DMS53 (cell line): ENCODE measurements at regions not wholly inside any gene's neighbourhood (a gene's known extent, or its start where the extent isn't known, plus 50 kb on each side); places are given as distances from the start of the nearest gene placed in this dataset.
"Not testable (repeated sequence)": the region's sequence is repeated elsewhere in the genome, so short reads cannot be mapped to it uniquely, and the experiment has no call there.

Experiments used
- DNase-seq: peaks from one replicate; lab custom pipeline; 2025; lab: John Stamatoyannopoulos, UW

DNA sequence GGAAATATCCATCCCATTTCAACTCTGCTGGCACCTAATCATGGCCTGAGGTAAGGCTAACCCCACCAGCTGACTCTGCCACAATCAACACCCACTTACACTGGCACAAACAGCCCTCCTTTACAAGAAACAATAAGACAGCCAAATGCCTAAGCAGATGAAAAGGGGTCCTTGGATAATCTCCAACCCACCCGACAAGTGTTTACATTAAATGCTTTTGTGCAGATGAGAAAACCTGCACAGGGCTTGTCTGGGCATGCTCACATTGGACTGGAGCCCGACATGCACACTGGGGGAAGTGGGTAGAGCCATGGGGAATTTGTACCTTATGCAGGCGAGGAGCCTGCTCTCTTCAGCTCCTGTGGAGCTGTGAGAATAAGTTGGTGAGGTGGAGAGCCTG lies 138.9 kb upstream of the ITM2A start:
- no peak for DNase-seq

DNA sequence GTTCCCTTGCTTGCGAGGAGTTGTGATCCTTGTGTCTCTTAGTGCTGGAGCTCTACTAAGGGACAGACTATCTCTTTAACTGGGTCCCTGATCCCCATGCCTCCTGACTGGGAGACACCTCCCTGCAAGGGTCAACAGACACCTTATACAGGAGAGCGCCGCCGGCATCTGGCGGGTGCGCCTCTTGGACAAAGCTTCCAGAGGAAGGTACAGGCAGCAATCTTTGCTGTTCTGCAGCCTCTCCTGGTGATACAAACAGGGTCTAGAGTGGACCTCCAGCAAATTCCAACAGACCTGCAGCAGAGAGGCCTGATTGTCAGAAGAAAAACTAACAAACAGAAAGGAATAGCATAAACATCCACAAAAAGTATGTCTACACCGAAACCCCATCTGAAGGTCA lies 115.6 kb upstream of the ITM2A start:
- no peak for DNase-seq

DNA sequence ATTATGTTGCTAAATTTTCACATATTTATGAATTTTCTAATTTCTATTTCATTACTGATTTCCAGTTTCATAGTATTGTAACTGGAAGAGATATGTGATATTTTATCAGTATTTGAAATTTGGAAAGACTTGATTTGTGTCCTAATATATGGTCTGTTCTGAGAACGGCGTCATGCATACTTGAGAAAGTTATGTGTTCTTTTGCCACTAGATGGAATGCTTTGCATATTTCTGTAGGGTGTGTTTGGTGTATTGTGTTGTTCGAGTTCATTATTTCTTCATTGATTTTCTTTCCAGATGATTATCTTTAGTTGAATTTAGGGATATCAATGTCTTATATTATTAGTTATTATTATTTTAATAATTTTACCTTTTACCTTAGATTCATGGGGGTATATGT lies 110.6 kb upstream of the ITM2A start:
- DNase-seq, result peak; percentile 4

DNA sequence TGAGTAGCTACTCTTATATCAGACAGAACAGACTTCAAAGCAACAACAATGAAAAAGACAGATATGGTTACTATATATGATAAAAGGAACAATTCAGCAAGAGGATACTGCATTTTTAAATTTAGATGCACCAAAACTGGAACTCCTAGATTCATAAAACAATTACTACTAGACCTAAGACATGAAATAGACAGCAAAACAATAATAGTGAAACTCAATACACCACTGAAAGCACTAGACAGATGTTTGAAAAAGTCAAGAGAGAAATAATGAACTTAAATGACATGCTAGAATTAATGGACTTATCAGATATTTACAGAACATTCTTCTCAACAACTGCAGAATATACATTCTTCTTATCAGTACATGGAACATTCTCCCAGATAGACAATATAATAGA lies 99.5 kb upstream of the ITM2A start:
- no peak for DNase-seq

DNA sequence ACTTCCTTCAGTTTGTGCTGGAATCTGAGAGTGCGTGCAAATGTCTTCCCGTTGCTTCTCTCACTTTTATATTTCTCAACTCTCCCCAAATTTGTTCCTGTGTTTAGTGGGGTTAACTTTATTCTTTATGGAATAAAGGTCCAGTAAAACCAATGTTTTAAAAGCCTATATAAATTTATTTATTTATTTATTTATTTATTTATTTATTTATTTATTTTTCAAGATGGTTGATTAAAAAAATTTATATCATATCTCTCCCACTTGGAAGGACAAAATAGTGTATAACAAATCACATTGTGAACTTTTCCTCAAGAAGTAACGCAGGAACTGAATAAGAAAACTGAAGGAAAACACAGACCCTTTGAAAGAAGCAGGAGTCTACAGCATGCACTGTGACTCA lies 95.3 kb upstream of the ITM2A start:
- no peak for DNase-seq

DNA sequence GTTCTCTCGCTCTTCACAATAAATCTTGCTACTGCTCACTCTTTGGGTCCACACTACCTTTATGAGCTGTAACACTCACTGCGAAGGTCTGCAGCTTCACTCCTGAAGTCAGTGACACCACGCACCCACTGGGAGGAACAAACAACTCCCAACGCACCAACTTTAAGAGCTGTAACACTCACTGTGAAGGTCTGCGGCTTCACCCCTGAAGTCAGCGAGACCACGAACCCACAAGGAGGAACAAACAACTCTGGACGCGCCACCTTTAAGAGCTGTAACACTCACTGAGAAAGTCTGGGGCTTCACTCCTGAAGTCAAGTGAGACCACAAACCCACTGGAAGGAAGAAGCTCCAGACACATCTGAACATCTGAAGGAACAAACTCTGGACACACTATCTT lies 89.5 kb upstream of the ITM2A start:
- not testable (repeated sequence) for DNase-seq

DNA sequence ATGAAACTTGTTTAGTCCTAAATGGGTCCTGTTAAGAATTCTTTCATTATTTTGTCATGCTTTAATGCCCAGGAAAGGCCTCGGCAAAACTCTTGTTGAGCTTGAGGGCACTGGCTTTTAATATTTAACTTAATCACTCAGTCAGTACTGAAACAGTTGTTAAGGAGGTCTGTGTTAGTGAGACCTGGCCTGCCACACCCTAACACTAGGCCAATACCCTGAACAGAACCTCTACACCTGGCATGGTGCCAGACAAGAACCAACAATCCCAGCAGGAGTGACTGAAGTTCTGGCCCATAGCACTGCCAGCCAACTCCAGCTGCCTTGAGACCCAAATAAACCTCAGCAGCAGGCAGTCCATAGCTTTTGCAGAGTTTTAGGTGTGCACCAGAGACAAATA lies 85.7 kb upstream of the ITM2A start:
- DNase-seq, result no peak

DNA sequence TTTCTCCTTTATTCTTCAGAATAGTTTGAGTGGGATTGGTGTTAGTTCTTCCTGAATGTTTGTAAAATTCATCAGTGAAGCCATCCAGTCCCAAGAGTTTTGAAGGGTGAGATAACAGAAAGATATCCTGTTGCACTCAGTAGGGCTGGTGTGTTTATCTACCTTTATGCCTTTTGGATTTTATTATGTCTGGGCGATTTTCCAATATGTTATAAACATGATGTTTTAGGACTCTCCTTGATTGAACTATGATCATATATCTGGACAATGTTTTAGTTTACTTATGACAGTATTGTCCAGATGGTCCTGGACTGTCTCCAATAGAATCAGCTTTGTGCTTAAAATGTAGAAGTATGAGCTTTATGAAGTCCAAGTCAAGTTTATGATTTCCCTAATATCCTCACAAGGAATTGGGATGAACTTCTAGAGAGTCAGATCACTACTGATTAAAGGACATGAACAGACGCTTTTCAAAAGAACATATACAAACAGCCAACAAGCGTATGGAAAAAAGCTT lies 77.6 kb upstream of the ITM2A start:
- DNase-seq, result no peak

DNA sequence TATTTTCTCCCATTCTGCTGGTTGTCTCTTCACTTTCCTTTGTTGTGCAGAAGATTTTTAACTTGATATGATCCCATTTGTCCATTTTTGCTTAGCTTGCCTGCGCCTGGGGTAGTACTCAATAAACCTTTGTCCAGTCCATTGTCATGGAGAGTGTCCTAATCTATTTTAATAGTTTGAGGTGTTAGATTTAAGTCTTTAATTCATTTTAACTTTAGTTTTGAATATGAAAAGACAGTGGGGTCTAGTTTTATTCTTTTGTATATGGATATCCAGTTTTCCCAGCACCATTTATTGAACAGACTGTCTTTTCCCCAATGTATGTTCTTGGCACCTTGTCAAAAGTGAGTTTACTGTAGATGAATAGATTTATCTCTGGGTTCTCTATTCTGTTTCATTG lies 76.0 kb upstream of the ITM2A start:
- no peak for DNase-seq

DNA sequence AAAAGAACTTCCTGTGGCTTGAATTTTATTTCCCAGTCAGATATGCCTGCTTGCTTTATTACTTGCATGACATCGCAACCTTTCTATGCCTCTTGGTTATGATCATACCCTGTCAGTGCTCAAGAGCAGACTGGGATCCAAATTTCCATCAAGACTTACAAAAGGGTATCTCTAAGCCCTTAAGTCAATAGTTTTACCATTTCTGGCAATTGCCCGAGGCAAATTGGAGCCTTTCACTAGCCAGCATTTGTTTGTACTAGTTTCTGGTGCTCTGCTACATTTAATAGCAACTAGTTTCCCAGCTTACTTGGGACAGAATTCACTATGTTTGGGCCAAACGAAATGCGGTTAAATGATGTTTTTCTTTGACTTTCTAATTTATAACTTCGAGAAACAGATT lies 73.2 kb upstream of the ITM2A start:
- DNase-seq, result no peak
